ENCODE measurements at regions not wholly inside any gene's neighbourhood (a gene's known extent, or its start where the extent isn't known, plus 50 kb on each side); places are given as distances from the start of the nearest gene placed in this dataset.

GRCh38 chr13:37473035-37473434 lies 125.5 kb downstream of the POSTN start (continued):
- TF ChIP-seq ZNF318 (CRISPR knock-in tag; IDR thresholded peaks at IDR 0.05) (no peak), ZNF567 (CRISPR knock-in tag; IDR thresholded peaks at IDR 0.05; ENCODE audit: borderline replicate concordance) (no peak), ARID5B (CRISPR knock-in tag; IDR thresholded peaks at IDR 0.05) (no peak), RBAK (CRISPR knock-in tag; IDR thresholded peaks at IDR 0.05) (no peak), HOXA3 (CRISPR knock-in tag; IDR thresholded peaks at IDR 0.05) (no peak), RAD51 (IDR thresholded peaks at IDR 0.05; ENCODE audit: borderline replicate concordance) (no peak), TERF1 (CRISPR knock-in tag; IDR thresholded peaks at IDR 0.05) (no peak), ZNF766 (CRISPR knock-in tag; IDR thresholded peaks at IDR 0.05; ENCODE audit: borderline replicate concordance) (no peak), HDAC6 (IDR thresholded peaks at IDR 0.05; ENCODE audit: low read depth, low read length) (no peak), ZNF749 (CRISPR knock-in tag; IDR thresholded peaks at IDR 0.05; ENCODE audit: borderline replicate concordance) (no peak)

Data from HepG2 (cell line).